NCI-H748 treated with DMSO at 0.1 percent for 48 hours (cell line): ENCODE measurements at regions not wholly inside any gene's neighbourhood (a gene's known extent, or its start where the extent isn't known, plus 50 kb on each side); places are given as distances from the start of the nearest gene placed in this dataset.
"Not testable (repeated sequence)": the region's sequence is repeated elsewhere in the genome, so short reads cannot be mapped to it uniquely, and the experiment has no call there.

Source experiments
- DNase-seq: peaks from one replicate; lab custom pipeline; 2025; lab: John Stamatoyannopoulos, UW

DNA sequence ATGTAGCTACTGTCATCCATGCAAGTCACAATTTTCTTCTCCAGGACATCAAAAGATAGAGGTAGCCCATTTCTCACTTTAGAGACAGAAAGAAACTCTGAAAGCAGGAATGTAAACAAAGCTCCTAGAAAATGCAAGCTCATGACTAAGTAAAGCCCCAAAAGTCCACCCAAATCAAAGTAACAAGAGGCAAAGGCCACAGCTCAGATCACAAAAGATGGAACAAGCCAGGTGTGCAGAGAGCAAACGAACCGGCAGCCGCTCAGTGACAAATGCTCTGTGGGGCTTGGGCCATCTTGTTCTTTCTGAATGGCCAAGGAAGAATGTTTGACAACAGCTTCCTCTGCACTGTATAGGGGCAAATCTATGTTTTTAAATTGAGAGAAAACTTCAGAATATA, 201.0 kb downstream of the CYRIA start:
- no peak for DNase-seq

DNA sequence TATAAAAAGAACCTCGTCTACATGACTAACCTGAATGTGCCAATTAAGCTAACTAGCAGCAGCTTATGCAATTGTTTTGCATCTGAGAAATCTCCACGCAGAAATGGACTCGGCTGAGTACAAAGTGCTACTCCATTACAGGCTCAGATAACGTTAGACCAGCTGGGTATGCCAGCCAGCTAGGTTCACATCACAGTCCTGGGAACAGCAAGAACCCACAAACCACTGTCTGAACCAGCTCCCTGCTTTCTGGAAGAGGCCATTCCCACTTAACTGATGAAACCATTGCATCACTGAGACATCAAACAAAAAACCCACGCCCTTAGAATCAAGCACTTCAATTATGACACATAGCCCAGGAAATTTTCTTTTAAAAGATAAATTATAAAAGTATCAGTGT, 202.7 kb downstream of the CYRIA start:
- no peak for DNase-seq

DNA sequence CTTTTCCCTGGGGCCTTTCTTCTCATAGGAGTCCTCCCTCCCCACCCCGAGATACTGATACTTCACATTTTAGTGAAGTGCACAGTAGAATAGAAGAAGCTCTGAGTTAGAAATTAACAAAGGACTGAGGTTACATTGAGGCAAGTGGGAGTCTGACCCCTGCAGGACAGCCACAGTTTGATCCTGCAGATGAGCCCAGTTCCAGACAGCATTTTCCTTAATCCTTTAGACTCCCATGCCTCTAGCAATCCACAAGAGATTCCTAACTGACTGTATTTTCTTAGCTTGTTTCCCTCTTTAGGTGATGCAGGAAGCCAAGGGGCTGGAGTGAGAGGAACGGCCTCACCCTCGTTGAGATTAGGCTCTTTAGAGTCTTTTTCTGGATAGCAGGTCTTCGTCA, 204.0 kb downstream of the CYRIA start:
- DNase-seq = no peak

DNA sequence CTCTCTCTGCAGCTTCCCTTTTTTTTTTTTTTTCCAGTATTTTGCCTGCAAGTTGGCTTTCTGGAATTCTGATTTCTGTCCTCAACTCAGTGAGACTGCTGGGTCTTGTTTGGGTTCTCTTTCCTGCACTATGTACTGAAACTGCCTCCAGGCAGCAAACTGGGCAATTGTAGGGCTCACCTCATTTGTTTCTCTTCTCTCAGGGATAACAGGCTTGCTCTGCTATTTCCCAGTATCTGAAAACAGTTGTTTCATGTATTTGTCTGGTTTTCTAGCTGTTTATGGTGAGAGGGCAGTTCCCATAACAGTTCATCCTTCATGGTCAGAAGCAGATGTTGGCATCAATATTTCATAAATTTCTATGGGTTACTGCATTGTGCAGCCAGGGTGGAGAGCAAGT, 206.0 kb downstream of the CYRIA start:
- no peak for DNase-seq

DNA sequence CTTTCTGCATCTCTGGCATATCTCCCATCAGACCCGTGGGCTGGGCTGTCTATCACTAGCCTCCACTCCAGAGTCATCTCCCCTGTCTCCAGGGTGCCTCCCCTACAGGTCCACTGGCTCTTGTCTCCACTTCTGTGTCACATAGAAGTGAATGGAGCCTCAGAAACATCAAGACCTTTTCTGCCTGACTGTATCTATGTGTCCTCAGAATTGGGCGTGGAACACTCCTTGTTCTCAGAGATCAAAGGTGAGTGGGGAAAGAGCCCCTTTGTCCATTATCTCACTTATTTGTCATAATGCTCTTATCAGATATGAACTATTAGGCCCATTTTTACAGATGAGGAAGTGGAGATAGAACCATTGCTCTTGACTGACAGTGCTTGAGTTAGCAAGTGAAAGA, 211.0 kb downstream of the CYRIA start:
- no peak for DNase-seq

DNA sequence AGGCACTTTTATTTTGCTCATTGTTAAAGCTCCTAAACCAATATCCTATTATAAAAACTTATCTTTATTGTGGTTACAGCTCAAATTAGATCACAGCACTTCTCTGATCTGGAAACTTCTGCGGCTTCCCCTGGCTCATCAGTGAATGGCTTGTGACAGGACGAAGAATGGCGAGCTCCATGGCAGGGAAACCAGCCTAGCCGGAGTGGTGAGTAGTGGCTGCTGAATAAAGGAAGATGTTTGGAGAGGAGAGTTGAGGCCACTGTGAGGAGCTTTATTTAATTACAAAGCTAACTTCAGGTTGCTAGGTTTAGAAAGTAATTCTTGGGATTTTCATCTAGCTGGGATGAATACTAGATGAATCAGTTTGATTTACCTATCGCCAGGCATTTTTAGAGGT, 213.5 kb downstream of the CYRIA start:
- no peak for DNase-seq

DNA sequence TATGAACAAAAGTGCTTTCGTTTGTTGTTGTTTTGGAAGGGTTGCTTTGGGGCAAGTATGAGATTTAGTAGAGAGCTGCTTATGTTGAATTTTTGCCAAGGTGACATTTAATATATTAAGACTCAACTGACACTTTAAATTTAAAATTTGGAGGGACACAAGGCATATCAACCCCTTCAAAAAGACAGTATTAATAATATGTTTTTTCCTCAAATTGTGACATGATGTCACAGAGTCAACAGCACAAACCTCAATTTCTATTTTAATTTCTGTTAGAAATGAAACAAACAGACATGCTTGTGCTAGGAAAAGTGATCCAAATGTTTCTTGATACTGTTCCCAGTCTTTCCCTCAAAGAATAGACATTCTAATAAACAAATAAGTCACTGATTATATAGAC, 218.9 kb downstream of the CYRIA start:
- DNase-seq = no peak

DNA sequence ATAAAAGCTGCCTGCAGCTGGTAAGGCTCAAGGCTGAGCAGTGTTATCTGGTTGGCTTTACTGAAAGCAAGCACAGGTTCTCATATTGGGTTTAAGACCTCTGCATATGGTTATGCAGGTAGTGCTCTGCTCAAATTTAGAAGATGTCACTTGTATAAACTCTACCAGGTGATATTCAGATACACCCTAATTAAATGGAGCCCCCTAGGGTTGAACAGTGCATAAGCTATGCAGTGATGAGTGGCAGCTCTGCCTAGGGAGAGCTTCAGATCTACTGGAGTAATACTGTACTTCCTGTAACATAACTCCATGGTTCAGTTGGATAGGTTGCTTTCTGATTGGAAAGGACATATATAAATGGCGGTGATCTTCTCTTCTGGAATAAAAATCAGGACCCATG, 222.7 kb downstream of the CYRIA start:
- no peak for DNase-seq

DNA sequence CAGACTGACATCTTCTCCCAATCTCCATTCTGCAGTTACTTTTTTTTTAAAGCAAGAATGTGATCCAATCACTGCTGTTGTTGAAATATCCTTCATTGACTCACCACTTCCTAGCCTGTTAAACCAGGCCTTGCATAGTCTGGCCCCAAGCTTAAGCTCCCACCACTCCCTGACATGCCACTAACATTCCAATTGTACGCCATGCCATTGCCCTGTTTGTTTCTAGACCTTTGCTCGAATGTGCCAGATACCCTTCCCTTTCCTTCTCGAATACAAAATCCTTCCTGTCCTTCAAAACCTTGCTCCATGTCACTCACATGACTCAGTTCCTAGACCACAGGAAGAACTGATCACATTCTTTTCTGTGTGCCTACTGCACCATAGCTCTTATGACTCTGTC, 224.2 kb downstream of the CYRIA start:
- no peak for DNase-seq

DNA sequence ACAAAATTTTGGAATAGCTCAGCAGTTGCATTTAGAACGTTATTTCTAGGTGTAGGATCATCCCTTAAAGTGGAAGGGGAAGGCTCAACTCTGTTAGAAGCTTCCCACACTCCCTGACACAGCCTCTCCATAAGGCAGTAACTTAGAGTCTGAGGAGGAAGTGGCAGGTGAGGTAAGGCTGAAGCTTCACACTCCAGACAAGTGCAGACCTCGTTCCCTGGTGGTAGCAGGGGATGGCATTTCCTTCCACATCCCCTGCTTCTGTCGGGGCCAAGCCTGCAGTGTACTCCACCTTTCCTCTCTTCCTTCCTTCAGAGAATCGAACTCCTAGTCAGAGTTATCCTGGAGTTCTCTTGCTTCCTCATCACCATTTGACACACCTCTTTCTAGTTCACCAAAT, 224.7 kb downstream of the CYRIA start:
- no peak for DNase-seq

DNA sequence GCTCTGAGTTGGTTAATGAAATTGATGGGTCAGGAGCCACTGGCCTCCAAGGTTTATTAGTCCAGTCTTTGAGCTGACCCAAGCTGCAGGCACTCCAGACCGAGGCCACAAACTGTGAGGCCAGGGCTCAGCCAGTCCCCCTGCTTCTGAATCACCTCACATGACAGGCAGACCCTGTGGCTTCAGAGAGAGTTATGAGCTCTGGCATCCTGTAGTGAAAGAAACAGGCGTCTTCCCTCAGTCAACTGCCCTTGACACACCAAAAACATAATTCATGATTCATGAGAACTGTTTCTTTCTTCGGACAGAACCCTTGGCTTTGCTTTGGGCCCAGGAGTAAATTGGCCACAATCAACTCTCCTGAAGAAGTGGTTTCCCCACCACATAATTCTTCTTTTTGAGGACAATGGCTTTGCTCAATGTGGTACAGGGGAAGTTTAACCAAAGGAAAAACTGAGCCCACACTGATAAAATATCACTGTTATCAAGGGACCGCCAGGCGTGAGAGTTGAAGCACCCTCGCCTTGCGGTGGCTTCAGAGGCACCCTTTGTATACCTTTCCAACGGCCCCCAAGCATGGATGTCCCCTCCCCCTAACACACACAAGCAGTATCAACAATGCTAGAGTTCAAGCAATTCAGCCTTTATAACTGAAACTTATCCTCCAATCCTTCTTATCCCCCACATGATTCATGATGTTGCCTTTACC, 226.9 kb downstream of the CYRIA start:
- DNase-seq = no peak

DNA sequence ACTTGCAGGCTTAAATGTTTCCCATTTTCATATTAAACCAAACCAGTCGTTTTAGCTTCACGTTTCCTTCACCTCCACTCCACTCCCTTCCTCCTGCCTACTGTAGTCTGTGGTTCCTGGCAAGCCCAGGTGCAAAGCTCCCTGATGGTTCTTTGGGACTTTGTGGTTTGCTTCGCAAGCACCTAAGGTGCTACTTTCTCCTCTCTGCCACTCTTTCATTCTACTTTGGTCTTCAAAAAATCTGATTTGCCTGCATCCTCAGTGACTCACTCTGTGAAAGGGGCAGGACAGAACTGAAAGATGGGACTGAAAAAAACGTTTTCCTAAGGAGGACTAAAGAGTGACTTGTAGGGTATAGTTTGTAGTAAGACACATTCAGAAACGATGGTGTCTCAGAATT, 228.4 kb downstream of the CYRIA start:
- no peak for DNase-seq

DNA sequence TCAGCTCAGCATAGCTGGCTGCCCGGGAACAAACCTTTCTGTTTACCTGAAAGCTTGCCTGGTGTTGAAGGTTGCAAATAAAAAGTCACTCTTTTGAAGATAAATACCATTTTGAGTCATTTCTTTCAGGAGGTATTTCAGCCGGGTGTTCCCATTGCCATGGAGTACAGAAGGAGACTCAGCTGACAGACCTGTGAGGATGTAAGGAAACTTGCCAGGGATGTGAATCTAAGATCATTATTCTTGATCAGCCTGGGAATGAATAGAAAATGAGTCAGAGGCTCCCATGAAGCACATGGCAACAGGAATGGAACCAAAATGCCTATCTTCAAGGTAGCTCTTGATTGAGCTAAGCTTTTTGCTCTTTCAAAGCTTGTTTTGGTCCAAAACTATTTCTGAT, 231.2 kb downstream of the CYRIA start:
- DNase-seq = no peak

DNA sequence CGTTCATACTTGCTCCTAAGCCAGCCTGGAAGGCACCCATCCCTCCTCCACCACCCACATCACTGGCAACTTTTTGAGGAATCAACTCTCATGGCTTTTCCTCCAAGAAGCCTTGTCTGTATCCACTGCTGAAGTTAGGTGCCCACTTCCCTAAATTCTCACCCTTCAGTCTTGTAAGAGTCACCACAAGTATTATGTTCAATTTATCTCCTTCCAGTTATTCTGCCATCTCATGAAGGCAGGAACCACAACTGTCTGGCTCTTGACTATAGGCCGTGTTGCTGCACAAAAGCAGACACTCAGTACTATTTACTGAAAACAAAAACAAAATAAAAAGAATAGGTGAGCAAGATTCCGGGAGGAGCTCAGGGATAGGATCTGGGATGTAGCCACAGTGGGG, 234.8 kb downstream of the CYRIA start:
- no peak for DNase-seq

DNA sequence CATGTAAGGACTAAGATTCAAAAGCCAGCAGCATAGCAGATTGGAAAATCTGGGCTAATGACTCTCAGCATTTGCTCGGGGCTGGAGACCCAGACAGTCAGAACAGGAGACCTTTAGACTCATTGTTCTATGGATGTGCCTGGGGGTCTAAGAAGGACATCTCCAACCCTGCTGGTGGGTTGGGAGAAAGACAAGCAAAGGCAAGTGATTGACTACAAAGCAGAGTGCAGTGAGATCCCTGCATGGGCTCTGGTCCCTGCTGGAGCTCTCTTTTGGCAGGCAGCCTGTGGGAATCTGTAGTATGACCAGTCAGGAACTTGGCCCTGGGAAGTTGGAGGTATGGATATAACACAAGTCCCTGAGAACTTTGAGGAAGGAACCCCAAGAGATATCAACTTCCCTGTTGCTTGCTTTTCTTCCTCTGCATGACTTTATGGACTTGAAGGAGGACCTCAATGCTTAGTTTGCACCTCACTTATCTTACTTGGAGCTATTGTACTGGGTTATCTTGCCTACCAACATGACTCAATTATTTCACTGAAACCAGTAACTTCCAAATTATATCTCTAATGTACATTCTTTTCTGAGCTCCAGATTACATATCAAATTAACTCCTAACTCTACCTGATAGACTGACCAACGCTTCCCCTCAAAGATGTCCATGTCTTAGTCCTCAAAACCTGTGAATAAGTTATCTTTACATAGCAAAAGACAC, 236.0 kb downstream of the CYRIA start:
- no peak for DNase-seq

DNA sequence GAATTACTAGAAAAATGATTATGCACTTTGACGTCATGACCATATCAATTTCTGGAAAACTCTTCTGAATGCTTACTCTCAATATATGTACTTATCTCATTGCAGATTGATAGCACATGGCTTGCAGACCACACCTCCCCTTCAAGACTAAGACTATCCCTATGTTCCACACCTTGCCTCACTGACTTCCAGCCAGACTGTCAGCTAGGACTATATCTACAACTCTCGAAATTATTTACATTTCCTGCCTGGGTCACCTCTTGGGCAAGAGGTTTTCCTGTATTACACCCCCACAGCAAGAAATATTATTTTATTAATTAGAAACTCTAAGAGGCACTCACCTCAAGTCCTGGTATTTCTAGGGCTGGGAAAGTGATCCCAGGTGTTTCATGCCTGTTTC, 236.6 kb downstream of the CYRIA start:
- DNase-seq = no peak

DNA sequence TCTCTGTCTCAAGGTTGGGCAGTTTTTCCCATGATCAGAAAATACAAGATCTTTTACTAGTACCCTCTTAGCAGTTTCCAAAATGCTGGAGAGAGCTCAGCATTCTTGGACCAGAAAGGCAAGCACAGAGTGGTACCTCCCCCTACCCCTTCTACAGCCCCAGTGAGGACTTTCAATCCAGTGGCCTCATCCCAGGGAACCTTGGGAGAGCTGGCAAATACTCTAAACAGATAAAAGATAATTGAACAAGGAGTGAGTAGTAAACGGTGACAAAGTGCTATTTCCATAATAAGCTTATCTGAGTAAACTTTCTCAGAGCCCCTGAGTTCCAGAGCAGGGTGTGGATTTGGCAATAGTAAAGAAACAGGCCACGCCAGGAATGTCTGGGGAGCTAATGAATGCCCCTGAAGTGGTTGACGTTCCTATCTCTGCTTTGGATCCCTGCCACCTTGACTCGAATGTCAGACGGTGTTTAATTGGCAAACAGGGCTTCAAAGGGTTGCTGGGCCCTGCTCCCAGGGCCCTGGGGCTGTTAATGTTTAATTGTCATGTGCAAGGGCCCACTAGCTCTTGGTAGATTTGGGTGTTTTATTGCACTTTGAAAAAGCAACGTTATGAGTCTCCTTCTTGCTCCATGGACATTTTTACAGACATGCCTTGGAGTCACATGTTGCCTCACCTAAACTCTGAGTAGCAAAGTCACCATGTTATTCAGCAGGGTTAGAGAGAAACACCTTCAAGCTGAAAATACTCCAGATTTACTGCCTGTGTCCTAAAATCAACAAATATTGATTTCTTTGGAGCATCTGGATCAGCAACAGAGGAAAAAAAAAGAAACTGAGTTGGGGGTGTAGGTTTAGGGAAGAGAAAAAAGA, 239.9 kb downstream of the CYRIA start:
- no peak for DNase-seq

DNA sequence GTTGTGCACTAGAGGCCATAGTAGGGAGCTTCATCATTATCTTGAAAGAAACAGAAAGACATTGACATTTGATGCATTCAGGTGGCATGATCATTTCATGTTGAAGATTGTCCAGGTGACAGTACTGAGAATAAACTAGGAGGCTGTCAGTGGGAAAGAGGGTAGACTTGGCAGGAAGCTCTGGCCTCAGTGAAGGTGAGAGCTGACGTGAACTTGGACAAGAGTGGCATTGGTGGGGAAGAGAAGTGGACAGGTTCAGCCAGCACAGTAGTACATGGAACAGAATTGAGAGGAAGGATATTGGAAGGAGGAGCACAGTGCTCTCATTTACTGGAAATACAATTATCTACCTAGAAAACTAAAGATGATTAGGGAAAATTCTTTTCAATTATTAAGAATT, 245.2 kb downstream of the CYRIA start:
- no peak for DNase-seq

DNA sequence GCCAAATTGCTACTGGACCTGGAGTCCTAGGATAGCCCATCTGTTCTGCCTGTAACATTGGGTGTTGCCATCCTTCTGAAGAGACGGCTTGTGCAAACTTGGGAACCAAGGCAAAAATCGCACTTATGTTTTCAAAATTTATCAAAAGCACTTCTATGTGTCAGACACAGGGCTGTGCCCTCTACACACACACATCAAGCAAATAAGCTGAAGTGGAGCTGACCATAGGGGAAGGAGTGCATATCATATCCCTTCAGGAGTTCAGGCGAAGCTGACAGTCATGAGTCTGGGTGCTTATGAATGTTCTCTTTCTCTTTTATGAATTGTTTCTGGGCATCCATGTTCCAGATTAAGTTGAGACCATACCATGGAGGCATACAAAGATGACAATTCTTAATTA, 247.9 kb downstream of the CYRIA start:
- no peak for DNase-seq

DNA sequence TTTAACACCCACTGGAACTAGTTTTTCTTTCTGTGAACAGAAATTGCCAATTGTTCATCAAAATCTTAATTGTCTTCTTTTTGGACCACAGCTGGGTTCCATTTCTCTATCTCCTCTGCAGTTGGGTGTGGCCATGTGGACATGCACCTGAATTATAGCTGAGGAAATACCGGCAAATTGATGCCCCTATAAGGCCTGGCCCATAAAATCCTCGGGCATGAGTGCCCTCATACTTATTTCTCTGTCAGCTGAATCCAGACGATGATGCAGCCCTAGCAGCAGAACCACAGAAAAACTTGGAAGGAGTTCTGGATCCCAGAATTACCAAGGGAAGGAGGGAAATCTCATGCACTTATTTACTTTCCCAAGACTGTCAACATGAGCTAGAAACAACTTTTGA, 249.0 kb downstream of the CYRIA start:
- DNase-seq = no peak

DNA sequence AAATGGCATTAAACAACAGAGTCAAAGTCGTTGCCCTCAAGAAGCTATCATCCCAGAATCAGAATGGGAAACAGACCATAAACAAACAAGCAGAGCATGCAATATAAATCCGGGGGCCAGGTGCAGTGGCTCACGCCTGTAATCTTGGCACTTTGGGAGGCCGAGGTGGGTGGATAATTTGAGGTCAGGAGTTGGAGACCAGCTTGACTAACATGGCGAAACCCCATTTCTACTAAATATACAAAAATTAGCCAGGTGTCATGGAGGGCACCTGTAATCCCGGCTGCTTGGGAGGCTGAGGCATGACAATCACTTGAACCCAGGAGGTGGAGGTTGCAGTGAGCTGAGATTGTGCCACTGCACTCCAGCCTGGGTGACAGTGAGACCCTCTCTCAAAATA, 249.8 kb downstream of the CYRIA start:
- not testable (repeated sequence) for DNase-seq

DNA sequence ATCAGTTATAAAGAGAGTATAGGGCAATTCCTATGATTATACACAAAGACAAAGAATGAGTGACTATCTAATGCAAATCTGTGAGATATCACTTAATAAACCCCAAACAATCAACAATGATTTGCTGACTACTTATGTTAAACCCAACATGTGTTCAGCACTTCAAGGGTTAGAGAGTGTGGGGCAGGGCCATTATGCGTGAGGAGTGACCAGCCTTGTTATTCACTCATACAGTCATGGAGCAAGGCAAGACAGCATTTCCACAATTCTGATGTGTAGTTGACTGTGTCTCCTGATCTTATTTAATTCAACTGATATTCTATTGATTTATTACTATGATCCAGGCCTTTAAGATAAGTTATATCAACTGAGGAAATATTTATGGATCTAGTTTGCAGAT, 251.7 kb downstream of the CYRIA start:
- DNase-seq = no peak

DNA sequence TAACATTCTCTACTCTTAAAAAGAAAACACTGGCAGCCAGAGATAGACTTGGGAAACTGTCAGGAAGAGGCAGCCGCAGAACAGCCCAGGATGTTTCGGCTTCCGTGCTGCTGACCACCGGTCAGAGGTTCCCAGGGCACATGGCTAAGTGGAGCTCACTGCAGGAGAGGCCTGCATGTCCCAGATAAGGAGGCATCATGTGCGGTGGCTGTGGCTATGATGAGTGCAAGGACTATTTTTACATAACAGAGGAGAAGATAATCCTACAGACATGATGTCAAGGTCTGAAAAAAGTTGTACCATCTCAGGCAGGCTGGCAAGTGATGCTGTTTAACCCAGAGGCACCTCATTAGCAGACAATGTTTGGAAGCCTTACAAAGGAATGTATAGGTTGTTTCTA, 252.3 kb downstream of the CYRIA start:
- DNase-seq = no peak
